ENCODE measurements at regions not wholly inside any gene's neighbourhood (a gene's known extent, or its start where the extent isn't known, plus 50 kb on each side); places are given as distances from the start of the nearest gene placed in this dataset.

GRCh38 chr4:27098034-27098433 is 237.4 kb downstream of the STIM2 start:
- Histone ChIP-seq H4K20me1 (replicated peaks; ENCODE audit: insufficient read depth) (no peaks in the 10 kb centered on the region), H3K79me2 (replicated peaks; ENCODE audit: insufficient read depth) (no peaks in the 10 kb centered on the region), H2AFZ (no peak overlapping the region), H3K4me3 (no peak overlapping the region), H3K36me3 (ENCODE audit: insufficient read depth) (no peaks in the 10 kb centered on the region), H3K27ac (ENCODE audit: low read depth) (no peak overlapping the region), H3F3A (replicated peaks; ENCODE audit: low read depth) (no peaks in the 10 kb centered on the region), H3K27me3 (ENCODE audit: insufficient read depth) (no peaks in the 10 kb centered on the region), H3K4me1 (ENCODE audit: insufficient read depth) (peaks cover 15% of the 10 kb centered on the region; the same call in 1 of the 2 replicates), H3K9me2 (ENCODE audit: insufficient read depth) (peaks cover 11% of the 10 kb centered on the region; the same call in 1 of the 2 replicates), H3K4me2 (no peak overlapping the region)
- Mint-ChIP-seq H3K36me3 (ENCODE audit: low read depth) (no peaks in the 10 kb centered on the region), H3K4me1 (peaks cover 49% of the 10 kb centered on the region), H3K9me3 (no peaks in the 10 kb centered on the region; the same call in 2 of the 3 replicates), H3K4me3 (no peak overlapping the region), H3K27me3 (ENCODE audit: insufficient read depth, low read depth, poor library complexity) (no peaks in the 10 kb centered on the region), H3K27ac (no peak overlapping the region)
- TF ChIP-seq ZNF331 (CRISPR knock-in tag; IDR thresholded peaks at IDR 0.05; ENCODE audit: low read depth) (no peak), STAT1 (IDR thresholded peaks at IDR 0.05; ENCODE audit: unreplicated experiment) (no peak), ETS1 (IDR thresholded peaks at IDR 0.05) (no peak), EZH2phosphoT487 (IDR thresholded peaks at IDR 0.05; ENCODE audit: unreplicated experiment) (no peak), ZNF114 (CRISPR knock-in tag; IDR thresholded peaks at IDR 0.05) (no peak), JUNB (IDR thresholded peaks at IDR 0.05; ENCODE audit: unreplicated experiment) (no peak), CREB1 (CRISPR knock-in tag; IDR thresholded peaks at IDR 0.05; ENCODE audit: low read depth) (no peak), CTCF (conservative IDR thresholded peaks at IDR 0.05; ENCODE audit: low read depth in 2 of 2) (no peak), EZH2 (IDR thresholded peaks at IDR 0.05; ENCODE audit: low read depth, unreplicated experiment) (no peak), ZNF462 (CRISPR knock-in tag; IDR thresholded peaks at IDR 0.05) (no peak)
- no peak for ATAC-seq
- no peak for DNase-seq (ENCODE audit: low spot score)
